GM21381 (cell line): ENCODE measurements at regions not wholly inside any gene's neighbourhood (a gene's known extent, or its start where the extent isn't known, plus 50 kb on each side); places are given as distances from the start of the nearest gene placed in this dataset.
"Not testable (repeated sequence)": the region's sequence is repeated elsewhere in the genome, so short reads cannot be mapped to it uniquely, and the experiment has no call there.

Experiments used
- ATAC-seq: cut with Tn5 transposase; IDR thresholded peaks from one replicate; pipeline ENCODE4 v1.9.1; 2021; ENCODE audit warnings: mild to moderate bottlenecking, moderate library complexity; ENCODE audit not compliant: unreplicated experiment

DNA sequence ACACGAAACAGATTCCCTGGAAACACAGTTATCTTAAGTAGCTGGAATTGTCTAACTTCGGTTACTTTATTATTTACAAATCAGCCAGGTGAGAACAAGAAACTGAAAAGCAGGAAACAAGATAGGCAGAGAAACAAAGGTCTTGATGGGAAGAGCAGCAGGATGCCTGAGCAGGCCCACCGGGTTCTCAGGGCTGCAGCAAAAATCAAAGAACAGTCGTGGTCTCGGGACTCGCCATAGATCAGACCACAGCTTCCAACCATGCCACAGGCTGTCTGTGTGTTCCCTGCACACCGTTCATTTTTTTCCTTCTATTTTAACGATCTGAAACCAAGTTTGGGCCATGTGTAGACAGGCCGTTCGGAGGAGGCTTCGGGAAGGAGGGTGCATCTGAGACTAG, 62.7 kb upstream of the SOX11 start:
- not testable (repeated sequence) for ATAC-seq

DNA sequence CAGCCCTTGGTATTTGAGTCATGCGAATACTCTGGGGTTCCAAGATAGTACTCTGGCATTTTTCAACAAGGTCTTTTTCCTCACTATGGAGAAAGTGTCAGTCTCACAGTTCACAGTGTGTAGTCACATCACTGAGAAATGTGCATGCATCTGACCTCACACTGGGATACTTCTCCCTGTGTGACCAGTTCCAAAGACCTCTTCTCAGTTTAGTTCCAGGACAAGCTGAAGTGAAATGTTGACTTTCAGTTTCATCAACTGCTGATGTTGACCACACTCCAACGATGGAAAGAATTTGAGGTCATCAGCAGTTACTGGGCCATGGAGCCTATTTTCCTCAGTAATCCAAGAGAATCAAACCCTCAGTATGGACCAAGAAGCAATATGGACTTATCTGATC, 55.1 kb upstream of the SOX11 start:
- not testable (repeated sequence) for ATAC-seq
